ENCODE measurements at regions not wholly inside any gene's neighbourhood (a gene's known extent, or its start where the extent isn't known, plus 50 kb on each side); places are given as distances from the start of the nearest gene placed in this dataset.

DNA sequence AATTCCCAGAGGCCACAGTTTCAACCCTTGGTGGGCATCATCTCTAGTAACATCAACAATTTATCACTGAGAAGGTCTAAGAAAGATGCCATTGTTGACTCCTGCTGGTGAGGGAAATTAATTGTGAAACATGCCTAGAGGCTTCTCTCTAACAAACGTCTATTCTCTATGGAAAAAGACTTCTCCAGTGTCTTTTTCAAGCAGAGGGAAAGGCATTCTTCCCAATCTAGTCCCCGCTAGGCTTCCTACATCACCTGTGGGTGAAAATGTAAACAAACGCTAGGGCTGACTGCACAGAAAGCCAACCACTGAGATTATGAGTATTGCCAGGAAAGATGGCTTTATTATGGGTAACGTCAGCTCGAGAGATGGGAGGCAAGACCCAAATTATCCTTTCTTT is 677.4 kb downstream of the NCAM2 start:
- intact Hi-C loops (cut with micrococcal nuclease): no loop called here
- no peaks in the 10 kb centered on the region for H3K27me3 Mint-ChIP-seq (ENCODE audit: insufficient read depth)
- H3K4me1 Mint-ChIP-seq (ENCODE audit: low read depth): no peaks in the 10 kb centered on the region
- no peak overlapping the region for H3K27ac Mint-ChIP-seq
- H3K4me3 Mint-ChIP-seq: no peak overlapping the region
- peaks cover 23% of the 10 kb centered on the region for H3K9me3 Mint-ChIP-seq
- no peaks in the 10 kb centered on the region for H3K36me3 Mint-ChIP-seq (ENCODE audit: low read depth)
- no peak for DNase-seq (ENCODE audit: low spot score)

DNA sequence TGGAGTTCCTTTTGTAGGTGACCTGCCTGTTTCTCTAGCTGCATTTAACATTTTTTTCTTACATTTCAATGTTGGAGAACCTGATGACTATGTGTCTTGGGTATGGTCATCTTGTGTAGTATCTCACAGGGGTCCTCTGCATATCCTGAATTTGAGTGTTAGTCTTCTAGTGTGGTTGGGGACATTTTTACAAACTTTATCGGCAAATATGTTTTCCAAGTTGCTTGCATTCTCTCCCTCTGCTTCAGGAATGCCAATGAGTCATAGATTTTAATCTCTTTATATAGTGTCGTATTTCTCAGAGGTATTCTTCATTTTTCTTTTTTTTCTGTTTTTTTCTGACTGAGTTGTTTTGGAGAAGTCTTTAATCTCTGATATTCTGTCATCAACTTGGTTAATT is 684.0 kb downstream of the NCAM2 start:
- Mint-ChIP-seq H3K4me1 (ENCODE audit: low read depth) (no peaks in the 10 kb centered on the region), H3K27me3 (ENCODE audit: insufficient read depth) (no peaks in the 10 kb centered on the region), H3K36me3 (ENCODE audit: low read depth) (no peaks in the 10 kb centered on the region), H3K27ac (no peak overlapping the region), H3K9me3 (peaks cover 14% of the 10 kb centered on the region), H3K4me3 (no peak overlapping the region)
- intact Hi-C loops (cut with micrococcal nuclease): no loop called here
- no peak for DNase-seq (ENCODE audit: low spot score)

DNA sequence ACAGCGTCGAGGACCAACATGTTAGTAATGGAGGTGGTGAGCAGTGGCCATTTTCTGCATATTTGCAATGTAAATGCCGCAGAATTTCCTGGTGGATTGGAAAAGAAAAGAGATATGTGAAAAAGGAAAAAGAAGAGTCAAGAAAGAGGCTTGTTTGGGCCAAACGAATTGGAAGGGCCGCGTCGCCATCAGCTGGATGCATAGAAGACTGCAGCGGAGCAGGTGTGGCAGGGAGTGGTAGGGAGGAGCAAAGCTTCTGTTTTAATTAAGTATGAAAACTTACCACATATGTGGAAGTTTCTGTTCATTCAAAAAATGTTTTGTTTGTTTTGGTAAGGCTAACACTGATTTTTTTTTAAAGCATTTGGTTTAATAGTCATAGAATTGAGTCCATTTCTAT is 690.7 kb downstream of the NCAM2 start:
- DNase-seq (ENCODE audit: low spot score): no peak
- H3K27me3 Mint-ChIP-seq (ENCODE audit: insufficient read depth): no peaks in the 10 kb centered on the region
- H3K36me3 Mint-ChIP-seq (ENCODE audit: low read depth): no peaks in the 10 kb centered on the region
- H3K4me1 Mint-ChIP-seq (ENCODE audit: low read depth): no peaks in the 10 kb centered on the region
- intact Hi-C loops (cut with micrococcal nuclease): no loop called here
- H3K27ac Mint-ChIP-seq: no peak overlapping the region
- no peak overlapping the region for H3K4me3 Mint-ChIP-seq
- peaks cover 12% of the 10 kb centered on the region for H3K9me3 Mint-ChIP-seq

DNA sequence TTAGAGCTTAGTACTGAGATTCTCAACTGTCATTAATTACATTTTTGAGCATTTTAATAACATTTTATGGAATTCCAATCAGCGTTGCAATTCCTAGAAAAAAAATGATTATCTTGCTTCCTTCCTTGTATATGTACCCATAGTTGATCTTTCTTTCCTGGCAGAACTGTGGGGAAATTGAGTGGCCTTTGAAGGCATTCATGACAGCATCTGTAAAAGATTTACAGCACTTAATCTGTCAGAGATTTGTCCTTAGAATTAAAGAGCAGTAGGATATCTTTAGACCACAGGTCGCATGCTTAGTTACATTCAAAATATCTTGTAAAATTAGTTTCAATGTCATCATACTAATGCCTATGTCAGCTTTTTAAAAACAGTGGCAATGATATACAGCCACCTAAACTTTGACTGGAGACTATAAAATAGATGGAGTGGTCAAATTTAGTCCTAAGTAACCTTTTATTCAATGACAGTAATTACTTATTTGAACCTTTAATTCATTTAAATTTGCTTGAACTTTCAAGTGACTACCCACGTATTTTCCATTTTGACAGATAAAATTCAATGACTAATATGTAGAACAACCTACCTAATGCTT is 692.0 kb downstream of the NCAM2 start:
- Mint-ChIP-seq H3K4me1 (ENCODE audit: low read depth) (no peaks in the 10 kb centered on the region), H3K27me3 (ENCODE audit: insufficient read depth) (no peaks in the 10 kb centered on the region), H3K4me3 (no peak overlapping the region), H3K36me3 (ENCODE audit: low read depth) (no peaks in the 10 kb centered on the region), H3K27ac (no peak overlapping the region), H3K9me3 (peaks cover 12% of the 10 kb centered on the region)
- intact Hi-C loops (cut with micrococcal nuclease): no loop called here
- no peak for DNase-seq (ENCODE audit: low spot score)

DNA sequence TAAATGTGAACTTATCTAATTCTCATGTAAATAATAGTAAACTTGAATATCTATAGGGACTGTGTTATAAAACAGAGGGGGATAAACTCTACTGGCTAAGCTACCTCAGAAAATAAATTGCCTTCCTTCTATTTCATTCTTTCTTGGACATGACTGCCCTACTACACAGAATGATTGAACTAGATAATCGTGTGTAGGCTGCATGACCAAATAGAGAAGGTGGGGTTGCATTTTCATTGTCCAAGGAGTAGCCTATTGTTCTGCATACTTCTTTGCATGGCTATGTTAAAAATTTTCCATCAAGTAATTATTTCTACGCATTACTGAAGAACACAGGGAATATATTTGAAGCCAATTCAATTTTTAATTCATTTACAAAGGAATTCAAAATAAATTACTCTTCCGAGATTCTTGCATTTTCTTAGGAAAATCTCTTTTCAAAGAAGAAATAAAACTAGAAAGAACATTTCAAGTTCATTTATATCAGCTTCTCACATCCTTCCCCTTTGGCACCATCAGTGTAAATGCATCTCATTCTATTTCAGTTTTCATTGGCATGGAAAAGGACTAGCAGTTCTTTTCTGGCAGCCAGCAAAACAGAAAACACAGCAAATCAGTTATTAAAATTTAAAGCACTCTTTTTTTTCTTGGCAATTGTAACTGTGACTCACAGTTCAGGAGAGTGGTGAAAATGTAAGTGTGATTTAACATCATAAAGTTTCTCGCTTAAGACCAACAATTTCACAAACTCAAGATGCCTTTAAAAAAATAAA is 714.7 kb downstream of the NCAM2 start:
- Mint-ChIP-seq H3K36me3 (ENCODE audit: low read depth) (no peaks in the 10 kb centered on the region), H3K4me1 (ENCODE audit: low read depth) (no peaks in the 10 kb centered on the region), H3K4me3 (no peak overlapping the region), H3K27ac (no peak overlapping the region), H3K27me3 (ENCODE audit: insufficient read depth) (no peaks in the 10 kb centered on the region), H3K9me3 (peaks cover 7% of the 10 kb centered on the region)
- no peak for DNase-seq (ENCODE audit: low spot score)
- intact Hi-C loops (cut with micrococcal nuclease): no loop called here

DNA sequence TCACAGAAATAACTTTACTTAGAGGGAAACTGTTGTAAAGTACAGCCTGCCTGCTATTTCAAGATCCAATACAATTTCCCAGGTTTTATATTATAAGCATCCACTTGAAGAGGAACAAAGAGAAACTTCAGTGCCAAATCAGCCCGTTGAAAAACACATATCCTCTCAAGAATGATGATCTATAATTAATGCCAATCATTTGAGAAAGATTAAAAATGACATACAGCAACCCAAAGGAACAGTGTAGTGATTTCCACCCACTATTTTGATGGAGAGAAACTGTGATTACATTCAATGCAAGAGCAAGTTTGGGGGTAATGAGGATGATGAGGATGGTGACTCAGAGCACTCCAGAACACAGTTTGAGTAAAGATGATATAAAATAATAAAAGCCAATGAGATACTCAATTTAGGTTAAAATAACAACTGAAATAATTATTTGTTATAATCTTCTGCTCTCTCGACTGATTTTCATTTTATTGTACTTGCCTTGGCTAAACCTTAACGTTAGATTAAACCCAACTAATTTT is 715.5 kb downstream of the NCAM2 start:
- H3K9me3 Mint-ChIP-seq: peaks cover 3% of the 10 kb centered on the region
- no peak overlapping the region for H3K4me3 Mint-ChIP-seq
- DNase-seq (ENCODE audit: low spot score): no peak
- no peaks in the 10 kb centered on the region for H3K27me3 Mint-ChIP-seq (ENCODE audit: insufficient read depth)
- H3K36me3 Mint-ChIP-seq (ENCODE audit: low read depth): no peaks in the 10 kb centered on the region
- H3K27ac Mint-ChIP-seq: no peak overlapping the region
- H3K4me1 Mint-ChIP-seq (ENCODE audit: low read depth): no peaks in the 10 kb centered on the region
- intact Hi-C loops (cut with micrococcal nuclease): no loop called here

DNA sequence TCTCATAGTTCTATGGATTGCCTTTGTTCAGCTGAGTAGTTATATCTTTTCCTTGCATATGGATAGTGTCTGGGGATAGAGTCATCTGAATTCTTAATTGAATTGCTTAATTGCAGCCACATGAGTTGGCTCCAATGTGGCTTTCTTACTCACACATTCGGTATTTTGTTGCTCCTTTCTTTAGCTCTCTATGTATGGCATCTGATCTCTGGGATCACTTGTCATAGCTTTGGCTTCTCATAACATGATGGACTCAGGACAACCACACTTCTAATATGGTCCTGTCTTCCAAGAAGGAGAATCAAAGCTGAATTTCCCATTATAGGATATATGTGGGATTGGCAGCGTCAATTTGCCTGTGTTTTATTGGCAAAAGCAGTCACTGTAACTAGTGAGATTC is 716.2 kb downstream of the NCAM2 start:
- Mint-ChIP-seq H3K36me3 (ENCODE audit: low read depth) (no peaks in the 10 kb centered on the region), H3K4me3 (no peak overlapping the region), H3K9me3 (peaks cover 3% of the 10 kb centered on the region), H3K27me3 (ENCODE audit: insufficient read depth) (no peaks in the 10 kb centered on the region), H3K4me1 (ENCODE audit: low read depth) (no peaks in the 10 kb centered on the region), H3K27ac (no peak overlapping the region)
- DNase-seq (ENCODE audit: low spot score): no peak
- intact Hi-C loops (cut with micrococcal nuclease): no loop called here

DNA sequence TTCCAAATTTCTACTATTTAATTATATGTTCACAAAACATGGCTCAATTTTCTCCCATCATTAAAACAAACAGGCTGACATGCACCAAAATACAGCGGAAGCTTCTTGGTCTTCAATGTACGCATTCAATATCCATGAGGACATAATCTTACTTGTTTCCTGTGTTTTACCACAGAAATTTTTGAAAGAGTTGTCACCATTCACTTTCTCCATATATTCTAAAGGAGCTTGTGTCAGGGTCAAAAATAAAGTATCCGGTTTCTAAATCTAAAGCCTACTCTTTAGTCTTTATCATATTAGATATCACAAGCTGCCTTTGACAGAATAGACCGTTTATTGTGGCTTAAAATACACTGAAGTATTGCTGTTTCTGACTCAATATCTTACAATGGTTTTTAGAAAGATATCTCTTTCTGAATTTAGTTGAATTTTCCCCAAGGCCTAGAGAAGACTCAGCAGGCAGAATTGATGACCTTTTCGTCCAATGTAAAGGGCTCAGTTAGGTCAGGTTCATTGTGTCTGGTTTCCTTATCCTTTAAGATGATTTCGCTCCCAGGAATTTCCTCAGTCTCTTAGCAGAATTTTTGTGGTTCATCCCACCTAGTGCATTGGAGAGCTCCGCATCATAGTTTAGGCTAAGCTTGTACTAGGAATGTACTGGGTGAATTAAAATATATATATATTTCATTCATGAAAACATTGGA is 717.2 kb downstream of the NCAM2 start:
- Mint-ChIP-seq H3K36me3 (ENCODE audit: low read depth) (no peaks in the 10 kb centered on the region), H3K4me1 (ENCODE audit: low read depth) (no peaks in the 10 kb centered on the region), H3K27me3 (ENCODE audit: insufficient read depth) (no peaks in the 10 kb centered on the region), H3K4me3 (no peak overlapping the region), H3K9me3 (peaks cover 3% of the 10 kb centered on the region), H3K27ac (no peak overlapping the region)
- intact Hi-C loops (cut with micrococcal nuclease): no loop called here
- no peak for DNase-seq (ENCODE audit: low spot score)

DNA sequence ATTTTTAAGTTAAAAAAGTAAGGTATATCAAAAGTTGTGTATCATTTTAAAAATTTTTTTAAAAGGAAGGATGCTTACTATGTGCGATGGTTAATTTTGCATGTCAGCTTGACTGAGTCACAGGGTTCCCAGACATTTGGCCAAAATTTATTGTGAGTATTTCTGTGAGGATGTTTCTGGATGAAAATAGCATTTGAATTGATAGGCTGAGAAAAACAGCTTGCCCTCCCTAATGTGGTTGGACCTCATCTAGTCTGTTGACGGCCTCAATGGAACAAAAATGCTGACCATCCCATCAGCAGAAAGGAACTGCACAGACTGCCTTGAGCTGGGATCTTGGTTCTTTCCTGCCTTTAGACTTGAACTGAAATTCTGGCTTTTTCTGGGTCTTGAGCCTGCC is 724.5 kb downstream of the NCAM2 start:
- intact Hi-C loops (cut with micrococcal nuclease): no loop called here
- no peaks in the 10 kb centered on the region for H3K4me1 Mint-ChIP-seq (ENCODE audit: low read depth)
- H3K27me3 Mint-ChIP-seq (ENCODE audit: insufficient read depth): no peaks in the 10 kb centered on the region
- H3K4me3 Mint-ChIP-seq: no peak overlapping the region
- peaks cover 9% of the 10 kb centered on the region for H3K9me3 Mint-ChIP-seq
- no peaks in the 10 kb centered on the region for H3K36me3 Mint-ChIP-seq (ENCODE audit: low read depth)
- no peak for DNase-seq (ENCODE audit: low spot score)
- H3K27ac Mint-ChIP-seq: no peak overlapping the region

DNA sequence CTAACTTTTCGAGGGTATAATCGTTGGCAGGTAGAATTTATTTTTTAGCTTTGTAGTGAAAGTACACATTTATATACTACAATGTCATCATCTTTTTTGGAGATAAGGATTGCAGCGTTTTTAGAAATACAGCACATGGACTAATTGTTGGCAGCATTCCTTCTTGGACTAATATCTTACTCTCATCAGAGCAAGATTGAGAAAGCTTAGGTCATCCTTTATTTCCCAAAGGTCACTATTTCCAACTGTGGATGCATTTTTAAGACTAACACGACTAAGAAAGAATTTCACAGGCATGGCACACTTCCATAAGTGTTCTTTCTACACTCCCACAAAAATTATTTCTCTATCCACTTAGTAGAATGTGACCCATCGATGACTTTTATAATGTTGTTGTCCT is 732.3 kb downstream of the NCAM2 start:
- intact Hi-C loops (cut with micrococcal nuclease): no loop called here
- no peaks in the 10 kb centered on the region for H3K4me1 Mint-ChIP-seq (ENCODE audit: low read depth)
- H3K27me3 Mint-ChIP-seq (ENCODE audit: insufficient read depth): no peaks in the 10 kb centered on the region
- no peak overlapping the region for H3K4me3 Mint-ChIP-seq
- no peaks in the 10 kb centered on the region for H3K36me3 Mint-ChIP-seq (ENCODE audit: low read depth)
- no peak for DNase-seq (ENCODE audit: low spot score)
- H3K27ac Mint-ChIP-seq: no peak overlapping the region
- H3K9me3 Mint-ChIP-seq: peaks cover 15% of the 10 kb centered on the region

DNA sequence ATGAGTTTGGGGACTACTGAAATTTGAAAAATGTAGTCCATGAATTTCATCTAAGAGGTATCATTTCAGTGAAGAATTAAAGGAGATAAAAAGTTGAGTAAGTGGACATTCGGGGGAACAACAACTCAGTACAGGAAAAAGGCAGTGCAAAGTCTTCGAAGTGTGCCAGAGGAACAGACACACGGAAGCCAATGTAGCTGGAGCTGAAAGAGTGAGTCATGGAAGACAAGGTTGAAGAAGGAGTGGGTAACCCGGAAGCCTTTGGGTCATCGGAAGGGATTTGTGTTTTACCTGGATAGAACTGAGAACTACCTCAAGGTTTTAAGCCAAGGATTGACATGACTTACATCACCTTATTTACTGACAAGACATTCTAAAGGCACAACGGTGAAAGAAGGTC is 733.4 kb downstream of the NCAM2 start:
- Mint-ChIP-seq H3K4me3 (no peak overlapping the region), H3K36me3 (ENCODE audit: low read depth) (no peaks in the 10 kb centered on the region), H3K27me3 (ENCODE audit: insufficient read depth) (no peaks in the 10 kb centered on the region), H3K27ac (no peak overlapping the region), H3K9me3 (peaks cover 18% of the 10 kb centered on the region), H3K4me1 (ENCODE audit: low read depth) (no peaks in the 10 kb centered on the region)
- intact Hi-C loops (cut with micrococcal nuclease): no loop called here
- DNase-seq (ENCODE audit: low spot score): no peak

DNA sequence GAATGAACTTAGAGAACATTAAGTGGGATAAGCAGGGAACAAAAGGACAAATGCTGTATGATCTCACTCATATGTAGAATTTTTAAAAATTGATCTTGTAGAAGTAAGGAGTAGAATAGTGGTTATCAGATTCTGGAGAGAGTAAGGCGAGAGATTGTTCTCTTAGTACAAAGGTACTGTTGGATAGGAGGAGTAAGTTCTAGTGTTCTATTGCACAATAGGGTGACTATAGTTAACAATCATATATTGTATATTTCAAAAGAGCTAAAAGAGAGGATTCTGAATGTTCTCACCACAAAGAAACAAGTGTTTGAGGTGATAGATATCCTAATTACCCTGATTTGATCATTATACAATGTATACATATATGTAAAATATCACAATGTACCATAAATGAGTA is 735.9 kb downstream of the NCAM2 start:
- no peak overlapping the region for H3K4me3 Mint-ChIP-seq
- H3K27ac Mint-ChIP-seq: no peak overlapping the region
- H3K36me3 Mint-ChIP-seq (ENCODE audit: low read depth): no peaks in the 10 kb centered on the region
- H3K9me3 Mint-ChIP-seq: peaks cover 20% of the 10 kb centered on the region
- DNase-seq (ENCODE audit: low spot score): no peak
- no peaks in the 10 kb centered on the region for H3K27me3 Mint-ChIP-seq (ENCODE audit: insufficient read depth)
- H3K4me1 Mint-ChIP-seq (ENCODE audit: low read depth): no peaks in the 10 kb centered on the region
- intact Hi-C loops (cut with micrococcal nuclease): no loop called here

DNA sequence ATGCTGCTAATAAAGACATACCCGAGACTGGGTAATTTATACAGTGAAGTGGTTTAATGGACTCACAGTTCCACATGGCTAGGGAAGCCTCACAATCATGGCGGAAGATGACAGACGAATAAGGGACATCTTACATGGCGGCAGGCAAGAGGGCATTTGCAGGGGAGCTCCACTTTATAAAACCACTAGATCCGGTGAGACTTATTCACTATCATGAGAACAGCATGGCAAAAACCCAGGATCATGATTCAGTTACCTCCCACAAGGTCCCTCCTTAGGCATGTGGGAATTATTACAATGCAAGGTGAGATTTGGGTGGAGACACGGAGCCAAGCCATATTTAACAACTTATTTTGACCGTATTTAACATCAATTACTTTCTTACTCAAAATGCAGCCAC is 739.0 kb downstream of the NCAM2 start:
- H3K27ac Mint-ChIP-seq: no peak overlapping the region
- no peaks in the 10 kb centered on the region for H3K27me3 Mint-ChIP-seq (ENCODE audit: insufficient read depth)
- no peak overlapping the region for H3K4me3 Mint-ChIP-seq
- H3K9me3 Mint-ChIP-seq: peaks cover 17% of the 10 kb centered on the region
- intact Hi-C loops (cut with micrococcal nuclease): no loop called here
- H3K36me3 Mint-ChIP-seq (ENCODE audit: low read depth): no peaks in the 10 kb centered on the region
- DNase-seq (ENCODE audit: low spot score): no peak
- H3K4me1 Mint-ChIP-seq (ENCODE audit: low read depth): no peaks in the 10 kb centered on the region

Measured in activated T-helper 1 cell treated with anti-CD3 and anti-CD28 coated beads, Interleukin-12 subunit alpha, Interleukin-12 subunit beta, Interleukin-2, Interleukin-4 antibody, amounts not matched to agents 30 ng/mL and 10 ng/mL and 1 ng/mL, durations not matched to agents 14 hours and 24 hours and 36 hours (primary cell).